H1 (cell line): ENCODE measurements at regions not wholly inside any gene's neighbourhood (a gene's known extent, or its start where the extent isn't known, plus 50 kb on each side); places are given as distances from the start of the nearest gene placed in this dataset.

Source experiments
- ASH2L ChIP-seq: fragments of 200-600, 300-600 bp; sonication (generic); IDR thresholded peaks from one replicate; pipeline ENCODE4 v1.7.1; 2017; ENCODE audit warnings: low read length
- CEBPB ChIP-seq: IDR thresholded peaks from 2 replicates; pipeline ENCODE4 v1.6.1; 2012; ENCODE audit warnings: low read depth, low read length
- HDAC6 ChIP-seq: IDR thresholded peaks from one replicate; pipeline ENCODE4 v1.7.1; 2012; ENCODE audit warnings: low read depth, mild to moderate bottlenecking, inconsistent platforms, low read length, moderate library complexity

DNA sequence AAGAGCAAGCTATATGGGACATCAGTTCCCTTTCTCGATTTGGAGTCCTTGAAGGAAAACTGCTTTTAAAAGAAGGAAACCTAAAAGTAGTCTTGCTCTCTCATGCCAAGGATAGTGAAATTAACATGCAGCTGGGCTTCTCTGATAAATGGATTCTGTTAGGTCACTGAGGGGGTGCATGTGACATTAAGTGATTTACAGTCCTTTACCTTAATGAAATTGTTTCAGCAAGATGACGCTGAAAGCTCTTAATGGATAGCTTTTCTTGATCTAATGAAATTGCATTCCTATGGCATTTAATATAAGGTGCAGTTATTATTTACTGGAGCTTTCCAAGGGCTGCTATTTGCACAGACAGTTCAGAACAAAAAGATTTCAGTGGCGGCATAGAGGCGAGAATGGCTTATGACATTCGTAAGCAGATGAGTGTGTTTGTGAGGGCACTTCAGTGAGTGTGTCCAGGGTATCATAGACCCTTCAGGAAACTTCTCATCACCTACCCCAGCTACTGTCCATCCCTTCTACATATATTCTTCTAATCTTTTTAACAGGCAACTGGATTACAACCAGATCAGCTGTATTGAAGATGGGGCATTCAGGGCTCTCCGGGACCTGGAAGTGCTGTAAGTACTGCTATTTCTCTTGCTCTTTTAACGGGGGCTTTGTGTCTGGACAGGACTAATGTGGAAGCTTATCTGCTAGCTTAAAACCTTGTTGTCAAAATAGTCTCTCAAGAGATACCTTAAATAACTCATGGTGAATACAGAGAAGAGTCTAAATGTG, 219.9 kb upstream of the PACRGL start:
- no peak for TF ChIP-seq HDAC6
- TF ChIP-seq CEBPB: no peak
- TF ChIP-seq ASH2L: no peak
